Pancreas (tissue), 10 donors: ENCODE measurements at regions not wholly inside any gene's neighbourhood (a gene's known extent, or its start where the extent isn't known, plus 50 kb on each side); places are given as distances from the start of the nearest gene placed in this dataset.
"Not testable (repeated sequence)": the region's sequence is repeated elsewhere in the genome, so short reads cannot be mapped to it uniquely, and the experiment has no call there.

Experiments
- ATAC-seq, 4 donors: fragments of 200-7000 bp; cut with Tn5 transposase; one replicate each; pipeline versions ENCODE4 v1.8.0 to v1.9.1; 2020; ENCODE audit warnings: mild to moderate bottlenecking in 4 of 4, moderate library complexity in 4 of 4
- DNase-seq, 6 donors: peaks; one replicate each; pipeline ENCODE4 v3.0.0-alpha.2; 2020
- FAIRE-seq: peaks from 2 replicates; lab custom pipeline; 2012; peaks lifted over from hg19 to GRCh38; lab: Jason Lieb, UNC
- H3K27ac ChIP-seq, 4 donors: fragments of 200-600 bp; sonication (generic); 1 replicate in 3 of 4; 2 replicates in 1 of 4; pipeline versions ENCODE4 v1.5.0 to v1.8.0; 2020
- H3K27me3 ChIP-seq, 4 donors: fragments of 200-600 bp; one replicate each; pipeline ENCODE4 v1.8.0; 2021
- H3K36me3 ChIP-seq, 3 donors: fragments of 200-600 bp; sonication (generic) in 1 of 3; one replicate each; pipeline versions ENCODE4 v1.5.0 to v1.8.0; 2020 to 2021
- H3K4me1 ChIP-seq, 3 donors: fragments of 200-600 bp; one replicate each; pipeline ENCODE4 v1.8.0; 2021
- H3K4me3 ChIP-seq, 4 donors: fragments of 200-600 bp; sonication (generic) in 2 of 4; one replicate each; pipeline versions ENCODE4 v1.5.0 to v1.8.0; 2020 to 2021
- H3K9me3 ChIP-seq, 4 donors: fragments of 200-600 bp; one replicate each; pipeline ENCODE4 v1.8.0; 2021
- WGBS, 2 donors: extraction: QIAGEN DNeasy Blood & Tissue Kit; methylation state at CpG; one replicate each; pipeline ENCODE4 v1.1.7; 2013; 5-methylcytosine and 5-hydroxymethylcytosine counted together
- intact Hi-C, 3 donors: fragments of 100-400 bp; cut with DNase I; formaldehyde crosslinking; loops; one replicate each; pipeline versions ENCODE4 v1.11.1 to v1.14.2; 2022
- TF ChIP-seq, protein P1 (sequence below), 4 donors: fragments of 200-600 bp; sonication (generic) in 3 of 4; IDR thresholded peaks; one replicate each; pipeline versions ENCODE4 v1.5.0 to v1.8.0; 2021; ENCODE audit warnings: antibody characterized with exemption in 4 of 4
- donor health status: healthy with polysubstance abuse.
- donor health status: DM: no; HTN: no; CAD: no; lungs with moderate emphysema.
- donor health status: DM: no; HTN: no; CAD: no.
- donor health status: control.
- donor health status: control.
- donor health status: Bipolar disorder and iron deficiency.
- donor health status: DM: yes; HTN: yes; CAD: no.
- donor health status: DM: no; HTN: no; CAD: no.
- donor health status: DM: no; HTN: no; CAD: no.
- donor health status: DM: yes; HTN: yes; CAD: no.

GRCh38 chr6:170037541-170038250 lies 253.2 kb downstream of the DLL1 start:
- Histone ChIP-seq H3K4me3 (no peak overlapping the region), H3K4me1 (no peaks in the 10 kb centered on the region), H3K27me3 (no peaks in the 10 kb centered on the region), H3K9me3 (no peaks in the 10 kb centered on the region), H3K36me3 (no peaks in the 10 kb centered on the region), H3K27ac (no peak overlapping the region)
- TF ChIP-seq, protein P1, sequence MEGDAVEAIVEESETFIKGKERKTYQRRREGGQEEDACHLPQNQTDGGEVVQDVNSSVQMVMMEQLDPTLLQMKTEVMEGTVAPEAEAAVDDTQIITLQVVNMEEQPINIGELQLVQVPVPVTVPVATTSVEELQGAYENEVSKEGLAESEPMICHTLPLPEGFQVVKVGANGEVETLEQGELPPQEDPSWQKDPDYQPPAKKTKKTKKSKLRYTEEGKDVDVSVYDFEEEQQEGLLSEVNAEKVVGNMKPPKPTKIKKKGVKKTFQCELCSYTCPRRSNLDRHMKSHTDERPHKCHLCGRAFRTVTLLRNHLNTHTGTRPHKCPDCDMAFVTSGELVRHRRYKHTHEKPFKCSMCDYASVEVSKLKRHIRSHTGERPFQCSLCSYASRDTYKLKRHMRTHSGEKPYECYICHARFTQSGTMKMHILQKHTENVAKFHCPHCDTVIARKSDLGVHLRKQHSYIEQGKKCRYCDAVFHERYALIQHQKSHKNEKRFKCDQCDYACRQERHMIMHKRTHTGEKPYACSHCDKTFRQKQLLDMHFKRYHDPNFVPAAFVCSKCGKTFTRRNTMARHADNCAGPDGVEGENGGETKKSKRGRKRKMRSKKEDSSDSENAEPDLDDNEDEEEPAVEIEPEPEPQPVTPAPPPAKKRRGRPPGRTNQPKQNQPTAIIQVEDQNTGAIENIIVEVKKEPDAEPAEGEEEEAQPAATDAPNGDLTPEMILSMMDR (IDR thresholded peaks at IDR 0.05): no peak
- intact Hi-C loops: no loop called here
- no peak for FAIRE-seq
- no peak for ATAC-seq
- WGBS, 2 donors: 81 to 88% methylated on average over 15 of the region's 15 CpGs
- DNase-seq: peak in 2 of 6 donors; percentile 35 to 44

GRCh38 chr6:170036916-170037315 lies 254.0 kb downstream of the DLL1 start:
- Histone ChIP-seq H3K4me3 (no peak overlapping the region), H3K36me3 (no peaks in the 10 kb centered on the region), H3K9me3 (no peaks in the 10 kb centered on the region), H3K4me1 (no peaks in the 10 kb centered on the region), H3K27ac (no peak overlapping the region), H3K27me3 (no peaks in the 10 kb centered on the region)
- FAIRE-seq (no peak), DNase-seq (peak in 1 of 6 donors; percentile 29), ATAC-seq (no peak)
- TF ChIP-seq, protein P1 (IDR thresholded peaks at IDR 0.05): no peak
- WGBS, 2 donors: 74 to 87% methylated on average over 7 of the region's 7 CpGs
- intact Hi-C loops: no loop called here

DNA sequence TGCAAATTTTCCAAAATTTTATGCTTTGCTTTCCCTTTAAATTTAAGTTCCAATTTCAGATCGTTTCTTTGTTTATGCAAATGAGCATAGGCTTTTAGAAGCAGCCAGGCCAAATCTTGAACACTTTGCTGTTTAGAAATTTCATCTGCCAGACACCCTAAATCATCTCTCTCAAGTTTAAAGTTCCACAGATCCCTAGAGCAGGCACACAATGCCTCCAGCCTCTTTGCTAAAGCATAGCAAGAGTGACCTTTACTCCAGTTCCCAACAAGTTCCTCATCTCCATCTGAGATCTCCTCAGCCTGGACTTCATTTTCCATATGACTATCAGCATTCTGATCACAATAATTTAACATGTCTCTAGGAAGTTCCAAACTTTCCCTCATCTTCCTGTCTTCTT lies 254.5 kb downstream of the DLL1 start:
- FAIRE-seq, ATAC-seq, H3K27ac ChIP-seq, intact Hi-C loops, DNase-seq, H3K4me1 ChIP-seq, H3K36me3 ChIP-seq, H3K27me3 ChIP-seq, H3K4me3 ChIP-seq, H3K9me3 ChIP-seq: not testable (repeated sequence)
- 76 to 83% methylated on average over 1 of the region's 1 CpG for WGBS, 2 donors

- H3K9me3 ChIP-seq: no peaks in the 10 kb centered on the region
- DNase-seq (peak in 1 of 6 donors; percentile 25), FAIRE-seq (no peak), ATAC-seq (no peak)
- 83 to 94% methylated on average over 4 of the region's 4 CpGs for WGBS, 2 donors
- H3K27ac ChIP-seq: no peak overlapping the region
- H3K27me3 ChIP-seq: no peaks in the 10 kb centered on the region
- H3K4me1 ChIP-seq: no peaks in the 10 kb centered on the region
- H3K36me3 ChIP-seq: no peaks in the 10 kb centered on the region
- TF ChIP-seq, protein P1 (IDR thresholded peaks at IDR 0.05): no peak
- intact Hi-C loops: no loop called here
- no peak overlapping the region for H3K4me3 ChIP-seq
Measured at GRCh38 chr6:170035901-170036304, 255.0 kb downstream of the DLL1 start.

DNA sequence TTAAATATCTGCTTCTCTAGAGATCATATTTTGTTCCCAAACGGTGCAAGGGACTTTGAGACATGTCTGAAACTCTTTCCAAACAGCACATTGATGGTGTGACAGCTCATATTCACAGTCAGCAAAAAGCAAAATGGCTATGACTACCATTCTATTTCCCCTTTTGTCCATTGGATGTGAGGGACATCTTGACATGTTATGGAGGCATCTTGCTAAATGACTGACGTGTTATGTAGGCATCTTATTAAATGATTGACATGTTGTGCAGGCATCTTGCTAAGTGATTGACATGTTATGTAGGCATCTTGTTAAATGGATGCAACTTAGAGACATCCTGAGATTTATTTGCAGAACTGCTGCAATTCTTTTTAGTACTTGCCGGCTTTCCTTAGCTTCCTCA lies 255.8 kb downstream of the DLL1 start:
- WGBS, 2 donors: 86 to 97% methylated on average over 3 of the region's 3 CpGs
- no peaks in the 10 kb centered on the region for H3K9me3 ChIP-seq
- DNase-seq: no peak

More for the DNA sequence above, 255.8 kb downstream of the DLL1 start:
- Histone ChIP-seq H3K36me3 (no peaks in the 10 kb centered on the region), H3K27ac (no peak overlapping the region), H3K4me1 (no peaks in the 10 kb centered on the region), H3K4me3 (no peak overlapping the region), H3K27me3 (no peaks in the 10 kb centered on the region)
- TF ChIP-seq, protein P1 (IDR thresholded peaks at IDR 0.05): no peak
- ATAC-seq (no peak), FAIRE-seq (no peak)
- intact Hi-C loops: no loop called here
